ENCODE measurements at regions not wholly inside any gene's neighbourhood (a gene's known extent, or its start where the extent isn't known, plus 50 kb on each side); places are given as distances from the start of the nearest gene placed in this dataset.

GRCh38 chr14:98120831-98121464 is 1151.0 kb downstream of the BCL11B start:
- H3K36me3 Mint-ChIP-seq, result peaks cover 12% of the 10 kb centered on the region
- H3K4me1 Mint-ChIP-seq, result peaks cover 14 to 21% (median 14%) of the 10 kb centered on the region in 3 donors
- no peak overlapping the region for H3K4me3 Mint-ChIP-seq
- 91% methylated on average over 5 of the region's 6 CpGs for WGBS (ENCODE audit: insufficient coverage)
- no peak overlapping the region for H3K27ac Mint-ChIP-seq
- Histone ChIP-seq H3K36me3 (ENCODE audit: control insufficient read depth in 2 of 2, extremely low read depth in 1 of 2, insufficient read depth in 1 of 2, low read length in 1 of 2) (no peaks in the 10 kb centered on the region), H3K9me3 (no peaks in the 10 kb centered on the region), H3K27me3 (replicated peaks in 1 of 2; ENCODE audit: control insufficient read depth in 2 of 2, extremely low read depth in 1 of 2, insufficient read depth in 2 of 2, low read length in 1 of 2) (no peaks in the 10 kb centered on the region), H3K4me1 (ENCODE audit: control insufficient read depth in 1 of 2, extremely low read depth in 1 of 2, insufficient read depth in 2 of 2, low read length in 2 of 2) (peaks cover 0 to 5% of the 10 kb centered on the region in 2 experiments), H3K27ac (ENCODE audit: low read length) (no peak overlapping the region), H3K4me3 (ENCODE audit: control insufficient read depth in 1 of 2, extremely low read depth in 1 of 2, low read length in 1 of 2) (no peak overlapping the region)
- peak in 3 of 4 experiments; percentile 58 to 73 (median 63) for ATAC-seq (replicated peaks in 1 of 4)
- no peak for DNase-seq
- peaks cover 7 to 16% (median 7%) of the 10 kb centered on the region in 3 donors for H3K9me3 Mint-ChIP-seq
- ChIA-PET CTCF (no interaction called here), POLR2A (interaction anchor here in 1 of 2 donors (0.6 to 0.7 kb wide), 2 partner anchors 112 to 741 kb away, joined by 3 read pairs; no protein-coding TSS in a partner anchor)
- no peaks in the 10 kb centered on the region for H3K27me3 Mint-ChIP-seq

- CTCF ChIA-PET, result no interaction called here
- H3K9me3 Mint-ChIP-seq, result peaks cover 7 to 16% (median 7%) of the 10 kb centered on the region in 3 donors
- H3K4me3 Mint-ChIP-seq, result no peak overlapping the region
- Histone ChIP-seq H3K36me3 (ENCODE audit: control insufficient read depth in 2 of 2, extremely low read depth in 1 of 2, insufficient read depth in 1 of 2, low read length in 1 of 2) (no peaks in the 10 kb centered on the region), H3K4me1 (ENCODE audit: control insufficient read depth in 1 of 2, extremely low read depth in 1 of 2, insufficient read depth in 2 of 2, low read length in 2 of 2) (peaks cover 0 to 5% of the 10 kb centered on the region in 2 experiments), H3K9me3 (no peaks in the 10 kb centered on the region), H3K27ac (ENCODE audit: low read length) (no peak overlapping the region), H3K4me3 (ENCODE audit: control insufficient read depth in 1 of 2, extremely low read depth in 1 of 2, low read length in 1 of 2) (no peak overlapping the region), H3K27me3 (replicated peaks in 1 of 2; ENCODE audit: control insufficient read depth in 2 of 2, extremely low read depth in 1 of 2, insufficient read depth in 2 of 2, low read length in 1 of 2) (no peaks in the 10 kb centered on the region)
- POLR2A ChIA-PET, result no interaction called here
- H3K4me1 Mint-ChIP-seq, result peaks cover 14 to 21% (median 14%) of the 10 kb centered on the region in 3 donors
- ATAC-seq (replicated peaks in 1 of 4), result peak in 1 of 4 experiments; percentile 35
- peak overlapping the region in 1 of 2 donors; percentile 74 for H3K27ac Mint-ChIP-seq
- DNase-seq, result no peak
- H3K36me3 Mint-ChIP-seq, result peaks cover 12% of the 10 kb centered on the region
- 40% methylated on average over 1 of the region's 4 CpGs for WGBS (ENCODE audit: insufficient coverage)
- no peaks in the 10 kb centered on the region for H3K27me3 Mint-ChIP-seq
These were observed 1149.5 kb downstream of the BCL11B start for GRCh38 chr14:98122527-98122926.

DNA sequence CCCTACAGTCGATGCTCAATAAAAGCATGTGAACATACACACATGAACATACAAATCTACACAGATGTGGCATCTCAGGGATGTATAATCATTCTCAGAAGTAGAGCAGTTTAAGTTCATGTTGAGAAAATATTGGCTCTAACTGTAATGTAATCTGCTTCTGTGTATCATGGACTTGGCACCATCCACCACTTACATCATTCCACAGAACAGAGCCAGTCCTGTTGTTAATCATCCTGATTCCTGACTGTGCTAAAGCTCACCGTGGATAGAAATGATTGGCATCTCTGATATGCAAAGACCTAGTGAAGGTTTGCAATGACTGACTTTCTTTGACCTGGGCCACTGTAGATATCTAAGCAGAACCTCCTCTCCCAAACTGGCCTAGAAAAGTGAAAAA is 1141.3 kb downstream of the BCL11B start:
- Mint-ChIP-seq H3K27ac (no peak overlapping the region), H3K4me3 (no peak overlapping the region), H3K9me3 (no peaks in the 10 kb centered on the region), H3K27me3 (no peaks in the 10 kb centered on the region), H3K4me1 (peaks cover 27 to 43% (median 39%) of the 10 kb centered on the region in 3 donors), H3K36me3 (no peaks in the 10 kb centered on the region)
- ChIA-PET CTCF (interaction anchor here in 1 of 2 donors (0.7 kb wide), 2 partner anchors 923 to 925 kb away, joined by 9 to 12 read pairs; no protein-coding TSS in a partner anchor), POLR2A (no interaction called here)
- Histone ChIP-seq H3K4me3 (ENCODE audit: control insufficient read depth in 1 of 2, extremely low read depth in 1 of 2, low read length in 1 of 2) (no peak overlapping the region), H3K36me3 (ENCODE audit: control insufficient read depth in 2 of 2, extremely low read depth in 1 of 2, insufficient read depth in 1 of 2, low read length in 1 of 2) (no peaks in the 10 kb centered on the region), H3K9me3 (no peaks in the 10 kb centered on the region), H3K27me3 (replicated peaks in 1 of 2; ENCODE audit: control insufficient read depth in 2 of 2, extremely low read depth in 1 of 2, insufficient read depth in 2 of 2, low read length in 1 of 2) (no peaks in the 10 kb centered on the region), H3K4me1 (ENCODE audit: control insufficient read depth in 1 of 2, extremely low read depth in 1 of 2, insufficient read depth in 2 of 2, low read length in 2 of 2) (peaks cover 14 to 19% of the 10 kb centered on the region in 2 experiments), H3K27ac (ENCODE audit: low read length) (no peak overlapping the region)
- DNase-seq (no peak), ATAC-seq (replicated peaks in 1 of 4) (no peak)
- WGBS (ENCODE audit: insufficient coverage), result 80% methylated on average over 1 of the region's 2 CpGs

GRCh38 chr14:98131406-98131805 is 1140.6 kb downstream of the BCL11B start:
- H3K27ac ChIP-seq (ENCODE audit: low read length), result no peak overlapping the region
- DNase-seq (no peak), ATAC-seq (replicated peaks in 1 of 4) (no peak)
- H3K27ac Mint-ChIP-seq, result peak overlapping the region in 1 of 2 donors; percentile 40
- no peaks in the 10 kb centered on the region for H3K27me3 ChIP-seq (replicated peaks in 1 of 2; ENCODE audit: control insufficient read depth in 2 of 2, extremely low read depth in 1 of 2, insufficient read depth in 2 of 2, low read length in 1 of 2)
- H3K9me3 Mint-ChIP-seq, result no peaks in the 10 kb centered on the region
- peaks cover 35 to 51% (median 46%) of the 10 kb centered on the region in 3 donors for H3K4me1 Mint-ChIP-seq
- H3K36me3 ChIP-seq (ENCODE audit: control insufficient read depth in 2 of 2, extremely low read depth in 1 of 2, insufficient read depth in 1 of 2, low read length in 1 of 2), result no peaks in the 10 kb centered on the region
- no peaks in the 10 kb centered on the region for H3K36me3 Mint-ChIP-seq
- H3K4me1 ChIP-seq (ENCODE audit: control insufficient read depth in 1 of 2, extremely low read depth in 1 of 2, insufficient read depth in 2 of 2, low read length in 2 of 2), result peaks cover 21 to 22% of the 10 kb centered on the region in 2 experiments
- ChIA-PET CTCF (no interaction called here), POLR2A (no interaction called here)
- no peaks in the 10 kb centered on the region for H3K27me3 Mint-ChIP-seq
- H3K9me3 ChIP-seq, result no peaks in the 10 kb centered on the region
- WGBS (ENCODE audit: insufficient coverage), result no CpG with 5 or more reads among the region's 1 CpG
- H3K4me3 Mint-ChIP-seq, result no peak overlapping the region
- H3K4me3 ChIP-seq (ENCODE audit: control insufficient read depth in 1 of 2, extremely low read depth in 1 of 2, low read length in 1 of 2), result no peak overlapping the region

DNA sequence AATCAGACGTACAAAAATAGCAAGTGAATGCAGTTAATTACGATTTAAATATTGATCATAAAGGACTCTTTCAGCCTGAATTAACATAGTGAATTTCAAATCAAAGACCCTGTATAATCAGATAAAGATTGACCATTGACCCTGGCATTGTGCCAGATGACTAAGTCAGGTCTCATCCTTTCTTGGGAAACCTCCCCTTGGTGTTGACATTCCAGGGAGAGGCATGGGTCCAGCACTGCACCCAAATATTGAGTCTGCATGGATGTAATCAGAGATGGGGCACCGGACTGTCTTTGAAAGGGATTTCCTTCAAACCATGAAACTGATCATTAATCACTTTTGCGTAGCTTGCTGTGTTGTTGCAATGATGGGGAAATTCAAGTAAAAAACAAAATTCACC is 1138.2 kb downstream of the BCL11B start:
- POLR2A ChIA-PET, result no interaction called here

DNA sequence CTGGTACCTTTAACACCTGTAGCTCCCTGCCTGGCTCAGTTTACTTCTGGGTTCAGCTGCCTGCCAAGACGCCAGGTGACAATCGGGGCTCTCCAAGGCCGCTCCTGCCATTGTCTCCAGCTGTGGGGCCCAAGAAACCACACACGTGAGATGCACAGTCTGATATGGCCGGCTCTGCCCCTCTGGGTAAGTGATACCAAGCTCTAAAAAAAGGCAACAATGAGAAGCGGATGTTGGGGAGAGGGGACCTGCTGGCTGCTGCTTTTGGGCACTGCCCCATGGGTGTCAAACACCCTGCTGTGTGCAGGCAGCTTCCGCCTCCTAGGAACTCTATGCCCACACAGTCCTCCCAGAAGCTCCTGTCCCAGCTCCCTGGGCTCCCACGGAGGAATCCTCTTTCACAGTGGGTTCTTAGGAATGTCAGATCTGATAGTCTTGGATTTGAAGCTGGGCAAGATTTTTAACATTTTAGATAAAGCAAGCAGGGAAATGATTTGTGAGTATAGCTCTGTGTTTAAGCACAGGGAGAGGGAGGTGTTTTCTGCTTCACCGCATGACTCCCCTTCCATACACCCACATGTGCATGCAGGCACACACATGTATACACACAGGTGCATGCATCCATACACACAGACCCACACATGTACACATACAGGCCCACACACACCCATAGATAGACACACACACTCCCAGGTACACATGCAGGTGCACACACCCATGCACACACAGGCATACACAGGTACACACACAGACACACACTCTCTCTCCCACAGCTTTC is 1135.8 kb downstream of the BCL11B start:
- DNase-seq (peak in 22 of 35 experiments; percentile 4 to 56 (median 28)), ATAC-seq (replicated peaks in 1 of 4) (peak; percentile 59 to 70 (median 68))
- Mint-ChIP-seq H3K27ac (peak overlapping the region; percentile 92 to 97), H3K36me3 (no peaks in the 10 kb centered on the region), H3K4me1 (peaks cover 77 to 92% (median 88%) of the 10 kb centered on the region in 3 donors), H3K4me3 (peak overlapping the region; percentile 79 to 88 (median 79)), H3K9me3 (no peaks in the 10 kb centered on the region), H3K27me3 (no peaks in the 10 kb centered on the region)
- CTCF ChIA-PET, result interaction anchor here in 1 of 2 donors (0.8 to 2.0 kb wide), 5 partner anchors 59 to 569 kb away, joined by 3 to 12 read pairs (median 3); no protein-coding TSS in a partner anchor
- POLR2A ChIA-PET, result interaction anchor here in 1 of 2 donors (0.5 kb wide), 1 partner anchor 16 kb away, joined by 4 read pairs; no protein-coding TSS in a partner anchor
- H3K27ac ChIP-seq (ENCODE audit: low read length), result peak overlapping the region; percentile 61
- H3K9me3 ChIP-seq, result no peaks in the 10 kb centered on the region
- H3K4me1 ChIP-seq (ENCODE audit: control insufficient read depth in 1 of 2, extremely low read depth in 1 of 2, insufficient read depth in 2 of 2, low read length in 2 of 2), result peaks cover 52 to 57% of the 10 kb centered on the region in 2 experiments
- H3K36me3 ChIP-seq (ENCODE audit: control insufficient read depth in 2 of 2, extremely low read depth in 1 of 2, insufficient read depth in 1 of 2, low read length in 1 of 2), result no peaks in the 10 kb centered on the region
- no peaks in the 10 kb centered on the region for H3K27me3 ChIP-seq (replicated peaks in 1 of 2; ENCODE audit: control insufficient read depth in 2 of 2, extremely low read depth in 1 of 2, insufficient read depth in 2 of 2, low read length in 1 of 2)
- H3K4me3 ChIP-seq (ENCODE audit: control insufficient read depth in 1 of 2, extremely low read depth in 1 of 2, low read length in 1 of 2), result peak overlapping the region; percentile 28 to 63
- WGBS (ENCODE audit: insufficient coverage), result 16% methylated on average over 6 of the region's 9 CpGs

More for the DNA sequence above, 1138.2 kb downstream of the BCL11B start:
- Mint-ChIP-seq H3K36me3 (no peaks in the 10 kb centered on the region), H3K27me3 (no peaks in the 10 kb centered on the region), H3K4me3 (no peak overlapping the region), H3K9me3 (no peaks in the 10 kb centered on the region), H3K27ac (peak overlapping the region in 1 of 2 donors; percentile 92), H3K4me1 (peaks cover 57 to 75% (median 67%) of the 10 kb centered on the region in 3 donors)
- Histone ChIP-seq H3K4me3 (ENCODE audit: control insufficient read depth in 1 of 2, extremely low read depth in 1 of 2, low read length in 1 of 2) (no peak overlapping the region), H3K36me3 (ENCODE audit: control insufficient read depth in 2 of 2, extremely low read depth in 1 of 2, insufficient read depth in 1 of 2, low read length in 1 of 2) (no peaks in the 10 kb centered on the region), H3K4me1 (ENCODE audit: control insufficient read depth in 1 of 2, extremely low read depth in 1 of 2, insufficient read depth in 2 of 2, low read length in 2 of 2) (peaks cover 35 to 37% of the 10 kb centered on the region in 2 experiments), H3K27me3 (replicated peaks in 1 of 2; ENCODE audit: control insufficient read depth in 2 of 2, extremely low read depth in 1 of 2, insufficient read depth in 2 of 2, low read length in 1 of 2) (no peaks in the 10 kb centered on the region), H3K9me3 (no peaks in the 10 kb centered on the region), H3K27ac (ENCODE audit: low read length) (no peak overlapping the region)
- DNase-seq (no peak), ATAC-seq (replicated peaks in 1 of 4) (no peak)
- no CpG with 5 or more reads among the region's 4 CpGs for WGBS (ENCODE audit: insufficient coverage)
- CTCF ChIA-PET, result interaction anchor here in 1 of 2 donors (0.5 kb wide), 1 partner anchor 530 kb away, joined by 3 read pairs; no protein-coding TSS in a partner anchor
